Esophagus muscularis mucosa (tissue), 4 donors: ENCODE measurements at regions not wholly inside any gene's neighbourhood (a gene's known extent, or its start where the extent isn't known, plus 50 kb on each side); places are given as distances from the start of the nearest gene placed in this dataset.
"Not testable (repeated sequence)": the region's sequence is repeated elsewhere in the genome, so short reads cannot be mapped to it uniquely, and the experiment has no call there.

Experiments used
- DNase-seq: peaks from one replicate; pipeline ENCODE4 v3.0.0-alpha.2; 2017; ENCODE audit errors: extremely low spot score
- H3K27ac ChIP-seq, 4 donors: fragments of 200-600 bp; sonication (generic); replicated peaks in 1 of 4; 1 replicate in 3 of 4; 2 replicates in 1 of 4; pipeline ENCODE4 v1.5.1; 2016 to 2019; ENCODE audit warnings: mild to moderate bottlenecking in 1 of 4
- H3K27me3 ChIP-seq, 4 donors: fragments of 200-600 bp; sonication (generic); one replicate each; pipeline versions ENCODE4 v1.5.1 to v1.6.0; 2016 to 2019
- H3K36me3 ChIP-seq, 4 donors: fragments of 200-600 bp; sonication (generic); one replicate each; pipeline ENCODE4 v1.5.1; 2016 to 2019
- H3K4me1 ChIP-seq, 4 donors: fragments of 200-600 bp; sonication (generic); one replicate each; pipeline ENCODE4 v1.5.1; 2016 to 2019
- H3K4me3 ChIP-seq, 4 donors: fragments of 200-600 bp; sonication (generic); 1 replicate in 2 of 4; 2 replicates in 2 of 4; pipeline ENCODE4 v1.5.1; 2016 to 2019; ENCODE audit warnings: mild to moderate bottlenecking in 4 of 4, moderate library complexity in 1 of 4
- H3K9me3 ChIP-seq, 4 donors: fragments of 200-600 bp; sonication (generic); 1 replicate in 3 of 4; 2 replicates in 1 of 4; pipeline ENCODE4 v1.5.1; 2016 to 2019
- CTCF ChIP-seq, 3 experiments: fragments of 200-600 bp in 2 of 3; fragments of 450-650 bp in 1 of 3; sonication (generic) in 2 of 3; IDR thresholded peaks; one replicate each; pipeline ENCODE4 v1.5.1; 2017 to 2019; ENCODE audit warnings: antibody characterized with exemption in 3 of 3, mild to moderate bottlenecking in 2 of 3, moderate library complexity in 1 of 3
- EP300 ChIP-seq: sonication (generic); formaldehyde crosslinking; IDR thresholded peaks from one replicate; pipeline ENCODE4 v1.6.1; 2017; ENCODE audit warnings: antibody characterized with exemption
- POLR2A ChIP-seq: fragments of 450-650 bp; IDR thresholded peaks from one replicate; pipeline ENCODE4 v1.6.1; 2017; ENCODE audit warnings: antibody characterized with exemption, moderate library complexity, mild to moderate bottlenecking, low read depth
- POLR2AphosphoS5 ChIP-seq, 2 donors: sonication (generic); formaldehyde crosslinking; IDR thresholded peaks; one replicate each; pipeline ENCODE4 v1.6.1; 2017; ENCODE audit warnings: antibody characterized with exemption in 2 of 2
- WGBS: methylation state at CpG from one replicate; pipeline ENCODE4 v1.1.5; 2018; 5-methylcytosine and 5-hydroxymethylcytosine counted together
- intact Hi-C: fragments of 100-400 bp; cut with DNase I; formaldehyde crosslinking; loops from one replicate; pipeline ENCODE4 v1.15.1; 2023

DNA sequence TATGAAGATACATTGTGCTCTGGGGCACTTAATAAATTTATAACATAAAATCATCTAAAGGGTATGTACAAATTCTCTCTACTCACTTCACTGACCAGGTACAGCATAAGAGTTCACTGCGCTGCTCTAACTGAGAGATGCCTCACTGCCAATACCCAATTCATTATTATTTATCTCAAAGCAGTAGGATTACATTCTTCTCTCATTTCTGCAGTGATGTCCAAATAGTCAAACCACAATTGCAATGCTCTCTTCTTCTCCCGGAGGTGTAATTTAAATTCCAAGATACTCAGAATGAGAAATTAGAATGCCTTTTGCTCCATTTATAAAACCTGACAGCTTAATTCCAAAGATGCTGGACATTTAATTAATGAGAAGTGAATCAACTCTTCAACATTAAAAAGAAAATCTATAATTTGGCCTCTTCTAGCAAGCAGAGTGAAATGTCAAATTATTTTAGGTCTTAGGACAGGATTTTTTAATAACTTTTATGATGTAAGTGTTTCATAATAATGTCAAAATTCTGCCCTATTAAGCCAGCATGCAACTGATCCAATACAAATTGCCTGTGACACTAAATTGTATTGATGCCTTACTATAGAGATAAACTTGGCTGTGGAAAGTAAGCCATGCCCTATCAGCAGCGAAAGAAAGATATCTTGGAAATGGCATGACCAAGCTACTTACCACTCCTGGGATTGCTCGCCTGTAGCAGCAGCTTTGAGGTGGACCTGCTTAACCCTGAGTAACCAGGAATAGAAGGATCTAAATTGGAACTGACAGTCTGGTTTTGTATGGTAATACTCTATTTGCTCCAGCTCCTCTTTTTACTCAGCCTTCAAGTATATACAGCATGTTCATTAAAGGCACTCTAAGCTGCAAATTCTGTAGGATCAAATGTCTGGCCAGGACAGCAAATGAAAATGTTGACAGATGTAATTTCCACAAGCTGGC is 374.2 kb upstream of the TYRP1 start:
- DNase-seq = no peak
- Histone ChIP-seq H3K27ac (no peak overlapping the region), H3K27me3 (no peaks in the 10 kb centered on the region), H3K36me3 (no peaks in the 10 kb centered on the region), H3K4me1 (no peaks in the 10 kb centered on the region), H3K9me3 (no peaks in the 10 kb centered on the region), H3K4me3 (no peak overlapping the region)
- TF ChIP-seq EP300 (no peak), POLR2A (no peak), CTCF (IDR thresholded peaks at IDR 0.05) (no peak), POLR2AphosphoS5 (IDR thresholded peaks at IDR 0.05) (no peak)
- intact Hi-C loops = no loop called here
- WGBS = 77% methylated on average over 4 of the region's 4 CpGs

GRCh38 chr9:12329623-12329985 is 363.6 kb upstream of the TYRP1 start:
- 65% methylated on average over 5 of the region's 5 CpGs for WGBS
- Histone ChIP-seq H3K27me3 (no peaks in the 10 kb centered on the region), H3K9me3 (no peaks in the 10 kb centered on the region), H3K4me1 (peaks cover 0 to 4% (median 2%) of the 10 kb centered on the region in 4 donors), H3K4me3 (no peak overlapping the region), H3K36me3 (no peaks in the 10 kb centered on the region), H3K27ac (no peak overlapping the region)
- intact Hi-C loops = loop anchor here (10.0 kb wide), 1 partner anchor 1965 kb away; no protein-coding TSS in a partner anchor
- TF ChIP-seq CTCF (IDR thresholded peaks at IDR 0.05) = no peak
- no peak for TF ChIP-seq EP300
- TF ChIP-seq POLR2AphosphoS5 (IDR thresholded peaks at IDR 0.05) = no peak
- no peak for TF ChIP-seq POLR2A
- no peak for DNase-seq

DNA sequence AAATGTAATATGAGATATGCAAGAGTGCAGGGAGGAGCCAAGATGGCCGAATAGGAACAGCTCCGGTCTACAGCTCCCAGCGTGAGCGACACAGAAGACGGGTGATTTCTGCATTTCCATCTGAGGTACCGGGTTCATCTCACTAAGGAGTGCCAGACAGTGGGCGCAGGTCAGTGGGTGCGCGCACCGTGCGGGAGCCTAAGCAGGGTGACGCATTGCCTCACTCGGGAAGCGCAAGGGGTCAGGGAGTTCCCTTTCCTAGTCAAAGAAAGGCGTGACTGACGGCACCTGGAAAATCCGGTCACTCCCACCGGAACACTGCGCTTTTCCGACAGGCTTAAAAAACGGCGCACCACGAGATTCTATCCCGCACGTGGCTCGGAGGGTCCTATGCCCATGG is 359.2 kb upstream of the TYRP1 start:
- H3K4me3 ChIP-seq, H3K4me1 ChIP-seq, H3K36me3 ChIP-seq, H3K27me3 ChIP-seq, H3K9me3 ChIP-seq, DNase-seq, H3K27ac ChIP-seq, intact Hi-C loops: not testable (repeated sequence)
- 88% methylated on average over 25 of the region's 26 CpGs for WGBS

- no peak for TF ChIP-seq POLR2A
- no peak for TF ChIP-seq CTCF (IDR thresholded peaks at IDR 0.05)
- TF ChIP-seq POLR2AphosphoS5 (IDR thresholded peaks at IDR 0.05) = no peak
- no peak for TF ChIP-seq EP300
- intact Hi-C loops = no loop called here
- Histone ChIP-seq H3K4me1 (no peaks in the 10 kb centered on the region), H3K27me3 (no peaks in the 10 kb centered on the region), H3K36me3 (no peaks in the 10 kb centered on the region), H3K27ac (no peak overlapping the region), H3K4me3 (no peak overlapping the region), H3K9me3 (no peaks in the 10 kb centered on the region)
- no peak for DNase-seq
- WGBS = 74% methylated on average over 1 of the region's 1 CpG
These were observed 342.4 kb upstream of the TYRP1 start for GRCh38 chr9:12350775-12351174.

DNA sequence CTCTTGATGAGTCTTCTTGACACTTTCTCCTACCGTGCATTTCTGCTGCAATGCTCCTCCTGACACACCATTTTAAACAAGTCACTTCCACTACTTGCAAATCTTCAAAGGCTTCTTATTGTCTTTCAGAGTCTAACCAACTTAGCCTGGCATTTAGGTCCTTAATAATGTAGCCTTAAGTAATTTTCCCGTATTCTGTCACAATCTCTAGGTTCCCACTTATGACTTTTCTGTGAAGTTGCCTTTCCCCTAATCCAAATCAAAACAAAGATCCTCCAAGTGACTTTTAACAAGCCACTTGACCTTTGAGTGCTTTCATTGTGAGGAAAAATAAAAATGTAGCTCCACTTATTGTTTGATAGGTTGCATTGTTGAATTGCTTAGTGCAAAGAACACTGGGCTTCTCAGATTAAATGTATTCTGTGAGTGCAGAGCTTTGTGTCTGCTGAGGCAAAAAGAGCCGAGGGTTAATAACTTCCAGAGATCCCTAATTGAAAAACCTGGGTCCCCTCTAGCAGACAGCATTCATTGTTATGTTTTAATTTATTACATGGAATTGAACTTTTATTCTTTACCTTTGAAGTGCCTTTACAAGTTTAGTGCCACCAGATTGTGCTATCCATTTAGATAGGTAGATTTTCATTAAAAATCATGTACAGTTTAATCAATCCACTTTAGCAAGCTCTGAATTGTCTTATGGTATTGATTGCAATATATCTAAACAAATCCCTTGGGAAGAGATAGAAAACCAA is 341.7 kb upstream of the TYRP1 start:
- Histone ChIP-seq H3K27me3 (no peaks in the 10 kb centered on the region), H3K9me3 (no peaks in the 10 kb centered on the region), H3K36me3 (no peaks in the 10 kb centered on the region), H3K4me3 (no peak overlapping the region), H3K27ac (no peak overlapping the region), H3K4me1 (no peaks in the 10 kb centered on the region)
- no peak for TF ChIP-seq CTCF (IDR thresholded peaks at IDR 0.05)
- no peak for TF ChIP-seq POLR2A
- no peak for TF ChIP-seq POLR2AphosphoS5 (IDR thresholded peaks at IDR 0.05)
- no peak for TF ChIP-seq EP300
- 65% methylated on average over 3 of the region's 3 CpGs for WGBS
- intact Hi-C loops = no loop called here
- DNase-seq = no peak
